Endothelial cell (in vitro differentiated cells): ENCODE measurements at regions not wholly inside any gene's neighbourhood (a gene's known extent, or its start where the extent isn't known, plus 50 kb on each side); places are given as distances from the start of the nearest gene placed in this dataset.
"Not testable (repeated sequence)": the region's sequence is repeated elsewhere in the genome, so short reads cannot be mapped to it uniquely, and the experiment has no call there.

Experiments
- DNase-seq: peaks from one replicate; pipeline ENCODE4 v3.0.0; 2021; ENCODE audit warnings: low spot score
- H3K27ac Mint-ChIP-seq: one replicate; pipeline ENCODE4 v1.8.0; 2021; ENCODE audit warnings: mixed read lengths, inconsistent platforms; ENCODE audit not compliant: unreplicated experiment
- H3K27me3 Mint-ChIP-seq: one replicate; pipeline ENCODE4 v1.8.0; 2021; ENCODE audit warnings: mild to moderate bottlenecking, moderate library complexity, mixed read lengths, inconsistent platforms; ENCODE audit not compliant: unreplicated experiment
- H3K36me3 Mint-ChIP-seq: one replicate; pipeline ENCODE4 v1.8.0; 2021; ENCODE audit warnings: mild to moderate bottlenecking, low read depth, mixed read lengths, inconsistent platforms; ENCODE audit not compliant: unreplicated experiment
- H3K4me1 Mint-ChIP-seq: one replicate; pipeline ENCODE4 v1.8.0; 2021; ENCODE audit warnings: mild to moderate bottlenecking, mixed read lengths, inconsistent platforms; ENCODE audit not compliant: unreplicated experiment
- H3K4me3 Mint-ChIP-seq: one replicate; pipeline ENCODE4 v1.8.0; 2021; ENCODE audit warnings: mild to moderate bottlenecking, mixed read lengths, inconsistent platforms; ENCODE audit not compliant: unreplicated experiment
- H3K9me3 Mint-ChIP-seq: one replicate; pipeline ENCODE4 v1.8.0; 2021; ENCODE audit warnings: mixed read lengths, inconsistent platforms; ENCODE audit not compliant: unreplicated experiment
- TF ChIP-seq, protein P1 (sequence below): fragments of 200-600 bp; sonication (generic); IDR thresholded peaks from one replicate; pipeline ENCODE4 v1.5.0; 2021; ENCODE audit warnings: antibody characterized with exemption; ENCODE audit not compliant: unreplicated experiment

DNA sequence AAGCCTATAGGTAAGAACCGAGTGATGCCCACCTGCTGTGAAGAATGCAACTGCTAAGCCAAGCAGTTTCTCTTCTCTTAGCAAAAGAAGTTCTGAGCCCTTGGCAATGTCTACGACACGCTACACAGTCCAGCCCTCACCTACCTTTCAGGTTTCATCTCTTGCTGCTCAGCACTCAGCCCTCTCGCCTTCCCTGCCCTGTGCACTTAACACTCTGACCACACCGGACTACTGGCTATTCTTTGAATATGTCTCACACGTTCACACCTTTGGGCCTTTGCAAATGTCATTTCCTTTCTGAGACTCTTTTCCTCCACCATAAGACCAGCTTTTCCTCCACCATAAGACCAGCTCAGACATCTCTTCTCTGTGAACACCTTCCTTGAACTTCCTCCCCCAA is 67.0 kb upstream of the ITGB1 start:
- Mint-ChIP-seq H3K27me3 (peaks cover 4% of the 10 kb centered on the region), H3K9me3 (no peaks in the 10 kb centered on the region), H3K27ac (no peak overlapping the region), H3K4me1 (no peaks in the 10 kb centered on the region), H3K4me3 (no peak overlapping the region), H3K36me3 (no peaks in the 10 kb centered on the region)
- no peak for DNase-seq
- TF ChIP-seq, protein P1, sequence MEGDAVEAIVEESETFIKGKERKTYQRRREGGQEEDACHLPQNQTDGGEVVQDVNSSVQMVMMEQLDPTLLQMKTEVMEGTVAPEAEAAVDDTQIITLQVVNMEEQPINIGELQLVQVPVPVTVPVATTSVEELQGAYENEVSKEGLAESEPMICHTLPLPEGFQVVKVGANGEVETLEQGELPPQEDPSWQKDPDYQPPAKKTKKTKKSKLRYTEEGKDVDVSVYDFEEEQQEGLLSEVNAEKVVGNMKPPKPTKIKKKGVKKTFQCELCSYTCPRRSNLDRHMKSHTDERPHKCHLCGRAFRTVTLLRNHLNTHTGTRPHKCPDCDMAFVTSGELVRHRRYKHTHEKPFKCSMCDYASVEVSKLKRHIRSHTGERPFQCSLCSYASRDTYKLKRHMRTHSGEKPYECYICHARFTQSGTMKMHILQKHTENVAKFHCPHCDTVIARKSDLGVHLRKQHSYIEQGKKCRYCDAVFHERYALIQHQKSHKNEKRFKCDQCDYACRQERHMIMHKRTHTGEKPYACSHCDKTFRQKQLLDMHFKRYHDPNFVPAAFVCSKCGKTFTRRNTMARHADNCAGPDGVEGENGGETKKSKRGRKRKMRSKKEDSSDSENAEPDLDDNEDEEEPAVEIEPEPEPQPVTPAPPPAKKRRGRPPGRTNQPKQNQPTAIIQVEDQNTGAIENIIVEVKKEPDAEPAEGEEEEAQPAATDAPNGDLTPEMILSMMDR, result no peak

DNA sequence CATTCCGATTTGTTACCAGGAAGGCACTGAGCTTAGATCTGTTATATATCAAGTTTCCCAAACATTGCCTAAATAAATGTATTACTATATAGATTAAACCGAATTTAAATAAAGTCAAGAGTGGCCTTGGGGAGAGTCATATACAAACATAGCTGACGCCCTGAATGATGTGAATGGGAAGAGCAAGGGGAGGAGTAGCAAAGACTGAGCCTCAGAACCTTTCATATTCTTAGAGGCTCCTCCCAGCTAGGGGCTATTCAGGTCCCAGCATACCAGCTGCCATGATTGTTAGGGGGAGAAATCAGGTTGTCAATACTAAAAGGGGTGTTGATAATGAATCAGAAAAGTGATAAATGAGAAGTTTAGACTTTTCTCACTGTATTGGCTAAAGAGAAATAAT is 64.7 kb upstream of the ITGB1 start:
- Mint-ChIP-seq H3K27ac (no peak overlapping the region), H3K9me3 (no peaks in the 10 kb centered on the region), H3K36me3 (no peaks in the 10 kb centered on the region), H3K27me3 (peaks cover 2% of the 10 kb centered on the region), H3K4me3 (no peak overlapping the region), H3K4me1 (peaks cover 4% of the 10 kb centered on the region)
- DNase-seq, result no peak
- TF ChIP-seq, protein P1, result no peak

DNA sequence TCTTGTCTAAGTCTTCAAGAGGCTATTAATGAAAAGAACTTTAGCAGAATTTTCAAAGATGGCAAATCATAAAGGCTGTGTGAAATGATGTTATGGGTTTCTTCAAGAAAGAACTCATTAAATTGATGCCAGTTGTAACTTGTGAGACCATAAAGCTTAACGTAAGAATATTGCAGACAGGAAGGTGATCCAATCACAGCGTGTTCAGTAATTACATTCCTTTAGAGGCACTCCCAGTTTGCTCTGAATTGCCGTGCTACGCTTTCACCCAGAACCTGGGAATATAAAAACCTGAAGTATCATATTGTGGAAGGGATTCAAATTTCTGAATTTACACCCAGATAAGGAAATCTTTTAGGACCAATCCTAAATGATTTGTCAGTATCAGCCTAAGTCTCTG is 64.1 kb upstream of the ITGB1 start:
- Mint-ChIP-seq H3K4me3 (no peak overlapping the region), H3K27ac (no peak overlapping the region), H3K27me3 (peaks cover 2% of the 10 kb centered on the region), H3K4me1 (peaks cover 4% of the 10 kb centered on the region), H3K36me3 (no peaks in the 10 kb centered on the region), H3K9me3 (no peaks in the 10 kb centered on the region)
- TF ChIP-seq, protein P1, result no peak
- DNase-seq, result no peak

DNA sequence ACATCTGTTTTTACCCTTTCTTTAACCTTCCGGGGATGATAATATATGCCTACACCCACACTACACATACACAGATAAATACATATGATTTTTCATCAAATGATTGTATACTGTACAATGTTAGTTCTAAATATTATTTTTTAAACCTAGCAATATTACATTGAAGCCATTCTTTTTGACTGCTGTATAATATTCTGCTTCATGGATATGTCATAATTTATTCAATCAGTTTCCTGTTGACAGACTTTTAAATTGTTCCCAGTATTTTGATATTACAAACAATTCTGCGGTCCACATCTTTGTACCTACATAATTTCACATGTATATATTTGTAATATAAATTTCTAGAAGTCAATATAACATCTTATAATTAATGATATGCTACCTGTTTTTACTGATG is 59.0 kb upstream of the ITGB1 start:
- no peak for DNase-seq
- Mint-ChIP-seq H3K4me3 (no peak overlapping the region), H3K9me3 (no peaks in the 10 kb centered on the region), H3K27me3 (peaks cover 1% of the 10 kb centered on the region), H3K4me1 (peaks cover 4% of the 10 kb centered on the region), H3K36me3 (no peaks in the 10 kb centered on the region), H3K27ac (no peak overlapping the region)
- TF ChIP-seq, protein P1, result no peak

DNA sequence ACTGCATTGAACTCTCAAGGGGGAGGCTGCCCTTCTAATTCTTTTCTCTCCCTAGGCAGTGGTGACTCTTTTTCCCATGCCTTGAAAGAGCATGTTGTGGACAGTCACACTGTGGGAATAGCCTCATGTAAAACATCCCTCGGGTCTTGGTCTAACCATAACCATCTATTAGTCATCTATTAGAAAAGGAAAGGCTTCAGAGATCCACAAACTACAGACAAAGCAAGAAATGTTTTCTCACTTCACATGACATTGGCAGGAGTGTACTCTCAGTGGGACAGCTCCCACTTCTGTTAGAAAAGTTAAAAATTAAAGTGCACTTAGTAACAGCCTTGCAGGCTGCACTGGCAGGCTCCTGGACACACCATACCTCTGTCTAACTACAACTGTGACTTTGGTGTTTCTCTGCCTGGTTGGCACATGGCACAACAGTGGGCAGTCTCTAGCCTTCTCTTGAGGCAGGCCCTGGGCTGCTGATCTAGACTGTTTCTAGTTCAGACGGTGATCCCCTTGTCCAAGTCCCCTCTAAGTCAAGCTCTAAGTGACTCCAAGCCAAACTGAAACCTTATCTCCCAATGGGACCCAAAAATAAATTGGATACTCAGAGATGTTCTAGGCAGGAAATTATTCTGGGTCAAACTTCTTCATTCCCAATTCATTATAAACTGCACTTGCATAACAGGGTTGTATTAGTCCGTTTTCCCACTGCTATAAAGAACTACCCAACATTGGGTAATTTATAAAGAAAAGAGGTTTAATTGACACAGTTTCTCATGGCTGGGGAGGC is 57.9 kb upstream of the ITGB1 start:
- DNase-seq, result no peak
- H3K27me3 Mint-ChIP-seq, result no peaks in the 10 kb centered on the region
- H3K4me1 Mint-ChIP-seq, result peaks cover 4% of the 10 kb centered on the region
- no peaks in the 10 kb centered on the region for H3K9me3 Mint-ChIP-seq
- TF ChIP-seq, protein P1, result no peak
- H3K27ac Mint-ChIP-seq, result no peak overlapping the region
- no peak overlapping the region for H3K4me3 Mint-ChIP-seq
- H3K36me3 Mint-ChIP-seq, result no peaks in the 10 kb centered on the region

DNA sequence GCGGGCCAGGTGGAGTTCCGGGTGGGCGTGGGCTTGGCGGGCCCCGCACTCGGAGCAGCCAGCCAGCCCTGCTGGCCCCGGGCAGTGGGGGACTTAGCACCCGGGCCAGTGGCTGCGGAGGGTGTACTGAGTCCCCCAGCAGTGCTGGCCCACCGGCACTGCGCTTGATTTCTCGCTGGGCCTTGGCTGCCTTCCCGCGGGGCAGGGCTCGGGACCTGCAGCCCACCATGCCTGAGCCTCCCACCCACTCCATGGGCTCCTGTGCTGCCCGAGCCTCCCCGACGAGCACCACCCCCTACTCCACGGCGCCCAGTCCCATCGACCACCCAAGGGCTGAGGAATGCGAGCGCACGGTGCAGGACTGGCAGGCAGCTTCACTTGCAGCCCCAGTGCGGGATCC is 55.3 kb upstream of the ITGB1 start:
- H3K4me1 Mint-ChIP-seq, result peaks cover 11% of the 10 kb centered on the region
- DNase-seq, H3K36me3 Mint-ChIP-seq, H3K27ac Mint-ChIP-seq, H3K9me3 Mint-ChIP-seq, H3K27me3 Mint-ChIP-seq, H3K4me3 Mint-ChIP-seq: not testable (repeated sequence)
